AG04449 (cell line): ENCODE measurements at regions not wholly inside any gene's neighbourhood (a gene's known extent, or its start where the extent isn't known, plus 50 kb on each side); places are given as distances from the start of the nearest gene placed in this dataset.
"Not testable (repeated sequence)": the region's sequence is repeated elsewhere in the genome, so short reads cannot be mapped to it uniquely, and the experiment has no call there.

Experiments
- CTCF ChIA-PET: fragments of 350-600 bp; formaldehyde crosslinking; extraction: SDS; loops from one replicate; lab custom pipeline; 2021; ENCODE audit warnings: antibody characterized with exemption; lab: Yijun Ruan, JAX
- POLR2A ChIA-PET: fragments of 400-600, 350-600 bp; formaldehyde crosslinking; extraction: SDS; loops from one replicate; lab custom pipeline; 2020; ENCODE audit warnings: antibody characterized with exemption, inconsistent platforms; lab: Yijun Ruan, JAX
- DNase-seq: peaks from one replicate; pipeline ENCODE4 v3.0.0-alpha.2; 2010; ENCODE audit warnings: low read depth, low spot score
- H3K4me3 ChIP-seq: 2 replicates; pipeline ENCODE4 v1.5.1; 2011; ENCODE audit warnings: low read depth, mild to moderate bottlenecking, control low read depth, low read length
- CTCF ChIP-seq: IDR thresholded peaks from one replicate; pipeline ENCODE4 v1.5.1; 2011; ENCODE audit warnings: mild to moderate bottlenecking, moderate library complexity, low read length, control low read depth, inconsistent platforms; ENCODE audit not compliant: insufficient read depth; ENCODE audit errors: missing control alignments

- CTCF ChIA-PET, result no interaction called here
- H3K4me3 ChIP-seq, result no peak overlapping the region
- POLR2A ChIA-PET, result no interaction called here
- DNase-seq, result no peak
- TF ChIP-seq CTCF, result no peak
Observed at GRCh38 chr18:29840089-29840488, 1202.5 kb downstream of the DSC3 start.

GRCh38 chr18:29838961-29839360 is 1203.6 kb downstream of the DSC3 start:
- H3K4me3 ChIP-seq, POLR2A ChIA-PET, DNase-seq, CTCF ChIA-PET: not testable (repeated sequence)

- no peak for DNase-seq
- no peak overlapping the region for H3K4me3 ChIP-seq
- TF ChIP-seq CTCF, result no peak
- CTCF ChIA-PET, result no interaction called here
- POLR2A ChIA-PET, result no interaction called here
Observed at GRCh38 chr18:29838556-29838955, 1204.0 kb downstream of the DSC3 start.

GRCh38 chr18:29823671-29824070 is 1218.9 kb downstream of the DSC3 start:
- H3K4me3 ChIP-seq, result no peak overlapping the region
- no peak for TF ChIP-seq CTCF
- POLR2A ChIA-PET, result no interaction called here
- CTCF ChIA-PET, result no interaction called here
- no peak for DNase-seq

- no peak for TF ChIP-seq CTCF
- H3K4me3 ChIP-seq, result no peak overlapping the region
- no peak for DNase-seq
- POLR2A ChIA-PET, result no interaction called here
- CTCF ChIA-PET, result no interaction called here
Observed at GRCh38 chr18:29821544-29821943, 1221.0 kb downstream of the DSC3 start.

GRCh38 chr18:29811519-29811918 is 1231.0 kb downstream of the DSC3 start:
- H3K4me3 ChIP-seq, result no peak overlapping the region
- no peak for TF ChIP-seq CTCF
- ChIA-PET POLR2A (no interaction called here), CTCF (no interaction called here)
- DNase-seq, result no peak

- no peak for TF ChIP-seq CTCF
- DNase-seq, result no peak
- POLR2A ChIA-PET, result no interaction called here
- CTCF ChIA-PET, result no interaction called here
- H3K4me3 ChIP-seq, result no peak overlapping the region
Observed at GRCh38 chr18:29780816-29781215, 1261.7 kb downstream of the DSC3 start.
